Esophagus muscularis mucosa (tissue), 4 donors: ENCODE measurements at regions not wholly inside any gene's neighbourhood (a gene's known extent, or its start where the extent isn't known, plus 50 kb on each side); places are given as distances from the start of the nearest gene placed in this dataset.

Experiments
- DNase-seq: peaks from one replicate; pipeline ENCODE4 v3.0.0-alpha.2; 2017; ENCODE audit errors: extremely low spot score
- H3K27ac ChIP-seq, 4 donors: fragments of 200-600 bp; sonication (generic); replicated peaks in 1 of 4; 1 replicate in 3 of 4; 2 replicates in 1 of 4; pipeline ENCODE4 v1.5.1; 2016 to 2019; ENCODE audit warnings: mild to moderate bottlenecking in 1 of 4
- H3K27me3 ChIP-seq, 4 donors: fragments of 200-600 bp; sonication (generic); one replicate each; pipeline versions ENCODE4 v1.5.1 to v1.6.0; 2016 to 2019
- H3K36me3 ChIP-seq, 4 donors: fragments of 200-600 bp; sonication (generic); one replicate each; pipeline ENCODE4 v1.5.1; 2016 to 2019
- H3K4me1 ChIP-seq, 4 donors: fragments of 200-600 bp; sonication (generic); one replicate each; pipeline ENCODE4 v1.5.1; 2016 to 2019
- H3K4me3 ChIP-seq, 4 donors: fragments of 200-600 bp; sonication (generic); 1 replicate in 2 of 4; 2 replicates in 2 of 4; pipeline ENCODE4 v1.5.1; 2016 to 2019; ENCODE audit warnings: mild to moderate bottlenecking in 4 of 4, moderate library complexity in 1 of 4
- H3K9me3 ChIP-seq, 4 donors: fragments of 200-600 bp; sonication (generic); 1 replicate in 3 of 4; 2 replicates in 1 of 4; pipeline ENCODE4 v1.5.1; 2016 to 2019
- EP300 ChIP-seq: sonication (generic); formaldehyde crosslinking; IDR thresholded peaks from one replicate; pipeline ENCODE4 v1.6.1; 2017; ENCODE audit warnings: antibody characterized with exemption
- POLR2A ChIP-seq: fragments of 450-650 bp; IDR thresholded peaks from one replicate; pipeline ENCODE4 v1.6.1; 2017; ENCODE audit warnings: antibody characterized with exemption, moderate library complexity, mild to moderate bottlenecking, low read depth
- POLR2AphosphoS5 ChIP-seq, 2 donors: sonication (generic); formaldehyde crosslinking; IDR thresholded peaks; one replicate each; pipeline ENCODE4 v1.6.1; 2017; ENCODE audit warnings: antibody characterized with exemption in 2 of 2
- WGBS: methylation state at CpG from one replicate; pipeline ENCODE4 v1.1.5; 2018; 5-methylcytosine and 5-hydroxymethylcytosine counted together
- intact Hi-C: fragments of 100-400 bp; cut with DNase I; formaldehyde crosslinking; loops from one replicate; pipeline ENCODE4 v1.15.1; 2023
- TF ChIP-seq, protein P1 (sequence below), 3 experiments: fragments of 200-600 bp in 2 of 3; fragments of 450-650 bp in 1 of 3; sonication (generic) in 2 of 3; IDR thresholded peaks; one replicate each; pipeline ENCODE4 v1.5.1; 2017 to 2019; ENCODE audit warnings: antibody characterized with exemption in 3 of 3, mild to moderate bottlenecking in 2 of 3, moderate library complexity in 1 of 3

DNA sequence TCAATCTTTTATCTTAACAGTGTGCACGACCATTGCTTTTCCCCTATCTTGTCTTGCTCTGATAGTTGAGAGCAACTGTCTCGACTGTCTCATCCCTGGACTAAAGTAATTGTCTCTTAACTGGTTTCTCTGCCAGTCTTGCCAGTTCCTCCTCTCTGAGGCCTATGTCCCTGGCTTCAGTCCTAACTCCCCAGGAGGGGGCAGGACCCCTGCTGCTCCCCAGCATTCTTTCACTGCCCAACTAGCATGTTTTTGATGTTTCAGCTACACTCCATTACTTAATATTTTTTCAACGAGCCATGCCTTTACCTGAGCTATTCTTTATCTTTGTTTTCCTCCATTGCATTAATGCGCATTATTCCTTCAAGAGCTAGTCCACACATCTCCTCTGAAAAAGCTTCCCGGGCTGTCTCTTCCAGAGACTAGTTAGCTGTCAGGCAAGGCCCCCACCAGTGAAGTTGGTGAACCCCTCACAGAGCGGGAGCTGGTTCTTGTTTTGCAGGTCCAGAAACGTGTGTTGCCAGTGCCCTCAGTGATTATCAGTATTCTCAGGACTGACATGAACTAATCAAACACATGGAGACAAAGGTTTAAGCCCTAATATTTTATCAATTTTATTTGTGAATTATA, 291.7 kb upstream of the KCNN2 start:
- Histone ChIP-seq H3K27me3 (no peaks in the 10 kb centered on the region), H3K9me3 (no peaks in the 10 kb centered on the region), H3K27ac (no peak overlapping the region), H3K4me3 (no peak overlapping the region), H3K36me3 (no peaks in the 10 kb centered on the region), H3K4me1 (peaks cover 0 to 9% (median 6%) of the 10 kb centered on the region in 4 donors)
- no peak for TF ChIP-seq POLR2A
- TF ChIP-seq, protein P1, sequence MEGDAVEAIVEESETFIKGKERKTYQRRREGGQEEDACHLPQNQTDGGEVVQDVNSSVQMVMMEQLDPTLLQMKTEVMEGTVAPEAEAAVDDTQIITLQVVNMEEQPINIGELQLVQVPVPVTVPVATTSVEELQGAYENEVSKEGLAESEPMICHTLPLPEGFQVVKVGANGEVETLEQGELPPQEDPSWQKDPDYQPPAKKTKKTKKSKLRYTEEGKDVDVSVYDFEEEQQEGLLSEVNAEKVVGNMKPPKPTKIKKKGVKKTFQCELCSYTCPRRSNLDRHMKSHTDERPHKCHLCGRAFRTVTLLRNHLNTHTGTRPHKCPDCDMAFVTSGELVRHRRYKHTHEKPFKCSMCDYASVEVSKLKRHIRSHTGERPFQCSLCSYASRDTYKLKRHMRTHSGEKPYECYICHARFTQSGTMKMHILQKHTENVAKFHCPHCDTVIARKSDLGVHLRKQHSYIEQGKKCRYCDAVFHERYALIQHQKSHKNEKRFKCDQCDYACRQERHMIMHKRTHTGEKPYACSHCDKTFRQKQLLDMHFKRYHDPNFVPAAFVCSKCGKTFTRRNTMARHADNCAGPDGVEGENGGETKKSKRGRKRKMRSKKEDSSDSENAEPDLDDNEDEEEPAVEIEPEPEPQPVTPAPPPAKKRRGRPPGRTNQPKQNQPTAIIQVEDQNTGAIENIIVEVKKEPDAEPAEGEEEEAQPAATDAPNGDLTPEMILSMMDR (IDR thresholded peaks at IDR 0.05): no peak
- TF ChIP-seq POLR2AphosphoS5 (IDR thresholded peaks at IDR 0.05): no peak
- no peak for TF ChIP-seq EP300
- intact Hi-C loops: no loop called here
- DNase-seq: peak; percentile 75
- WGBS: 78% methylated on average over 7 of the region's 7 CpGs

DNA sequence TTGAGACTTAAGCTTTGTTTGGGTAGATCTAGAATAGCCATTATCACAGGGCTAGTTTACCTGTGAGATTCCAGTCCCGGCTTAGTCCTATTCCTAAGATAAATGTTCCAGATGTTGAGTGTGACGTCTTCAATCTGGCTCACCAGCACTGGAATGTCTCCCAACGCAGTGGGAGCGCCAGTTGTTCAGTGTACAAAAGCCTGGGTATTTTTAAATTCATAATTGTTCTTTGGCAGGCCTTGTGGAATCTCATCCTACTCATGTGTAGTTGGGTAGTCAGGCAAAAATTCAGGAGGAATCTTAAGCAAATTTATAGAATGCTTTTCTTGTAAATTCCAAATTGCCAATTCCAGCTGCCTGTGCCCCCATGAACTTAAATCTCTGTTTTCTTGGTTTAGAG, 272.6 kb upstream of the KCNN2 start:
- Histone ChIP-seq H3K4me3 (no peak overlapping the region), H3K27me3 (no peaks in the 10 kb centered on the region), H3K4me1 (peaks cover 0 to 13% (median 0%) of the 10 kb centered on the region in 4 donors), H3K36me3 (no peaks in the 10 kb centered on the region), H3K9me3 (peaks cover 0 to 5% (median 0%) of the 10 kb centered on the region in 4 donors), H3K27ac (no peak overlapping the region)
- WGBS: 33% methylated on average over 4 of the region's 4 CpGs
- no peak for DNase-seq
- TF ChIP-seq, protein P1 (IDR thresholded peaks at IDR 0.05): no peak
- TF ChIP-seq POLR2AphosphoS5 (IDR thresholded peaks at IDR 0.05): no peak
- TF ChIP-seq EP300: no peak
- no peak for TF ChIP-seq POLR2A
- intact Hi-C loops: no loop called here

DNA sequence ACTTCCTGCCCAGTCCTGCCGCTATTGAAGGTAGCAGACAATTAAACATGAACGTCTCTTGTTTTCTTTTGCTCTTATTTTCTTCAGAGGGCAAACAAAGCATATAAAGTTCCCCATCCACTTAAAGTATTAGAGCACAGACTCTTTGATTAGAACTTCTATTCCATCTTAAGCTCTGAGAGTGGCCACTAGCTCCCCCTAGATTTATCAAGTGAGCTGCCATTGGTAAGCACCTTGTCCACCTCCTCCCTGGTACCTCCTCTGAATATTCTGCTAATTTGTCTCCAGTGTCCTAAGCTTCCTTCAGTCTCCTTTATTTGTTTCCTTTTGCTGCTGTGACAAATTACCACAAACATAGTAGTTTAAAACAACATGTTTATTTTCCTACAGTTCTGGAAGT, 264.3 kb upstream of the KCNN2 start:
- WGBS: 65% methylated on average over 2 of the region's 2 CpGs

DNA sequence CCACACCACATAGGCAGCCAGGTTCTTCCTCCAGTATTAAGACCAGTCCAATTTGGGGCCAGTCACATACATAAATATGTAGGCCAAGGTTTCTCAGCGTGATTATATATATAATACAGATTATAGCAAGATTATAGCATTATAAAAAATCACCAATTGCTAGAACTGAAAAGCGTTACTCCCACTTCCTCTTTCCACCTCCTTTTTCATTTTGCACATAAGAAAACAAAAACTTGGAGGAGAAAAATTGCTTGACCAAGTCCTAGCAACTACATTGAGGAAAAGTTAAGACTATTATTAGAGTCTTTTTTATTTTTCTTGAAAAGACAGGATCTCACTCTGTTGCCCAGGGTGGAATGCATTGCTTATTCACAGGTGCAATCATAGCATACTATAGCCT, 262.7 kb upstream of the KCNN2 start:
- no peak for DNase-seq
- intact Hi-C loops: loop anchor here (5.0 kb wide), 1 partner anchor 208 kb away; no protein-coding TSS in a partner anchor
- Histone ChIP-seq H3K36me3 (no peaks in the 10 kb centered on the region), H3K27ac (no peak overlapping the region), H3K4me3 (no peak overlapping the region), H3K27me3 (no peaks in the 10 kb centered on the region), H3K9me3 (no peaks in the 10 kb centered on the region), H3K4me1 (no peaks in the 10 kb centered on the region)
- TF ChIP-seq POLR2A: no peak
- TF ChIP-seq, protein P1 (IDR thresholded peaks at IDR 0.05): no peak
- TF ChIP-seq EP300: no peak
- no peak for TF ChIP-seq POLR2AphosphoS5 (IDR thresholded peaks at IDR 0.05)
- WGBS: 69% methylated on average over 2 of the region's 2 CpGs

More for the DNA sequence above, 264.3 kb upstream of the KCNN2 start:
- intact Hi-C loops: loop anchor here (5.0 kb wide), 1 partner anchor 210 kb away; no protein-coding TSS in a partner anchor
- no peak overlapping the region for H3K27ac ChIP-seq
- no peaks in the 10 kb centered on the region for H3K27me3 ChIP-seq
- no peaks in the 10 kb centered on the region for H3K4me1 ChIP-seq
- H3K4me3 ChIP-seq: no peak overlapping the region
- no peak for DNase-seq
- H3K36me3 ChIP-seq: no peaks in the 10 kb centered on the region
- no peaks in the 10 kb centered on the region for H3K9me3 ChIP-seq
- TF ChIP-seq POLR2A (no peak), POLR2AphosphoS5 (IDR thresholded peaks at IDR 0.05) (no peak), EP300 (no peak)
- TF ChIP-seq, protein P1 (IDR thresholded peaks at IDR 0.05): no peak
